SK-N-SH treated with all-trans-retinoic acid at 6 μM for 48 hours (cell line): ENCODE measurements at regions not wholly inside any gene's neighbourhood (a gene's known extent, or its start where the extent isn't known, plus 50 kb on each side); places are given as distances from the start of the nearest gene placed in this dataset.

Experiments used
- ARNTL ChIP-seq: fragments of 450-650 bp; formaldehyde crosslinking; IDR thresholded peaks from 2 replicates; pipeline ENCODE4 v1.5.0; 2020; ENCODE audit warnings: low read depth, mild to moderate bottlenecking, moderate library complexity, borderline replicate concordance
- CSRNP3 ChIP-seq: fragments of 250-450 bp; sonication (Bioruptor Pico); IDR thresholded peaks from 2 replicates; pipeline ENCODE4 v1.5.1; 2021; ENCODE audit warnings: mild to moderate bottlenecking, moderate library complexity
- GLIS3 ChIP-seq: fragments of 250-450 bp; sonication (Bioruptor Pico); IDR thresholded peaks from 2 replicates; pipeline ENCODE4 v1.5.0; 2020; ENCODE audit warnings: mild to moderate bottlenecking, moderate library complexity
- PATZ1 ChIP-seq: fragments of 250-450 bp; sonication (Bioruptor Pico); IDR thresholded peaks from 2 replicates; pipeline ENCODE4 v1.8.0; 2020; ENCODE audit warnings: mild to moderate bottlenecking, moderate library complexity, borderline replicate concordance
- POU6F1 ChIP-seq: fragments of 250-450 bp; sonication (Bioruptor Pico); IDR thresholded peaks from 2 replicates; pipeline ENCODE4 v1.8.0; 2021; ENCODE audit warnings: low read depth, mild to moderate bottlenecking, moderate library complexity, borderline replicate concordance
- PPARA ChIP-seq: fragments of 250-450 bp; sonication (Bioruptor Pico); IDR thresholded peaks from 2 replicates; pipeline ENCODE4 v1.5.0; 2020; ENCODE audit warnings: mild to moderate bottlenecking, borderline replicate concordance
- RARB ChIP-seq: fragments of 250-450 bp; sonication (Bioruptor Pico); IDR thresholded peaks from 2 replicates; pipeline ENCODE4 v1.8.0; 2021; ENCODE audit warnings: mild to moderate bottlenecking, moderate library complexity
- TCF4 ChIP-seq: fragments of 250-450 bp; sonication (Bioruptor Pico); IDR thresholded peaks from 2 replicates; pipeline ENCODE4 v1.8.0; 2021; ENCODE audit warnings: mild to moderate bottlenecking, moderate library complexity, borderline replicate concordance
- ZC3H10 ChIP-seq: fragments of 250-450 bp; sonication (Bioruptor Pico); IDR thresholded peaks from 2 replicates; pipeline ENCODE4 v1.5.1; 2021; ENCODE audit warnings: mild to moderate bottlenecking, moderate library complexity
- ZFP3 ChIP-seq: fragments of 250-450 bp; sonication (Bioruptor Pico); IDR thresholded peaks from 2 replicates; pipeline ENCODE4 v1.5.0; 2020; ENCODE audit warnings: mild to moderate bottlenecking, moderate library complexity
- ZFP30 ChIP-seq: fragments of 450-650 bp; formaldehyde crosslinking; IDR thresholded peaks from 2 replicates; pipeline ENCODE4 v1.5.0; 2022; ENCODE audit warnings: mild to moderate bottlenecking, moderate library complexity
- ZNF565 ChIP-seq: fragments of 450-650 bp; formaldehyde crosslinking; conservative IDR thresholded peaks from 2 replicates; pipeline ENCODE4 v1.5.0; 2020; ENCODE audit warnings: low read depth, mild to moderate bottlenecking, moderate library complexity
- ZNF70 ChIP-seq: fragments of 450-650 bp; formaldehyde crosslinking; IDR thresholded peaks from 2 replicates; pipeline ENCODE4 v1.5.0; 2020; ENCODE audit warnings: mild to moderate bottlenecking, moderate library complexity
- TF ChIP-seq, protein P1 (sequence below): fragments of 250-450 bp; sonication (Bioruptor Pico); IDR thresholded peaks from 2 replicates; pipeline ENCODE4 v1.5.1; 2020; ENCODE audit warnings: low read depth, mild to moderate bottlenecking, moderate library complexity

- TF ChIP-seq PPARA, result no peak
- no peak for TF ChIP-seq POU6F1 (CRISPR knock-in tag)
- no peak for TF ChIP-seq ZNF70 (CRISPR knock-in tag)
- TF ChIP-seq PATZ1 (CRISPR knock-in tag), result no peak
- TF ChIP-seq, protein P1, sequence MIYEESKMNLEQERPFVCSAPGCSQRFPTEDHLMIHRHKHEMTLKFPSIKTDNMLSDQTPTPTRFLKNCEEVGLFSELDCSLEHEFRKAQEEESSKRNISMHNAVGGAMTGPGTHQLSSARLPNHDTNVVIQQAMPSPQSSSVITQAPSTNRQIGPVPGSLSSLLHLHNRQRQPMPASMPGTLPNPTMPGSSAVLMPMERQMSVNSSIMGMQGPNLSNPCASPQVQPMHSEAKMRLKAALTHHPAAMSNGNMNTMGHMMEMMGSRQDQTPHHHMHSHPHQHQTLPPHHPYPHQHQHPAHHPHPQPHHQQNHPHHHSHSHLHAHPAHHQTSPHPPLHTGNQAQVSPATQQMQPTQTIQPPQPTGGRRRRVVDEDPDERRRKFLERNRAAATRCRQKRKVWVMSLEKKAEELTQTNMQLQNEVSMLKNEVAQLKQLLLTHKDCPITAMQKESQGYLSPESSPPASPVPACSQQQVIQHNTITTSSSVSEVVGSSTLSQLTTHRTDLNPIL (CRISPR knock-in tag), result no peak
- TF ChIP-seq CSRNP3 (CRISPR knock-in tag), result no peak
- no peak for TF ChIP-seq ZFP3
- no peak for TF ChIP-seq ZNF565
- TF ChIP-seq TCF4 (CRISPR knock-in tag), result no peak
- TF ChIP-seq GLIS3, result no peak
- TF ChIP-seq ARNTL, result no peak
- no peak for TF ChIP-seq RARB (CRISPR knock-in tag)
- TF ChIP-seq ZC3H10 (CRISPR knock-in tag), result no peak
- TF ChIP-seq ZFP30 (CRISPR knock-in tag), result no peak
Measured at GRCh38 chr2:123061534-123061933, 963.6 kb upstream of the CNTNAP5 start.
